Panc1 (cell line): ENCODE measurements at regions not wholly inside any gene's neighbourhood (a gene's known extent, or its start where the extent isn't known, plus 50 kb on each side); places are given as distances from the start of the nearest gene placed in this dataset.

Experiments
- ATAC-seq: fragments of 200-7000 bp; cut with Tn5 transposase; 2 replicates; pipeline ENCODE4 v1.9.1; 2020; ENCODE audit warnings: mild to moderate bottlenecking, moderate library complexity
- BruUV-seq: library from RNA; stranded (reverse); fragments of 400-500 nt; replicated peaks from 2 replicates; lab custom pipeline; 2021; lab: Mats Ljungman, UMichigan
- CTCF ChIA-PET: fragments of 300-600 bp; sonication (Branson Sonifier 250); formaldehyde crosslinking; loops from one replicate; lab custom pipeline; 2022; ENCODE audit warnings: antibody characterized with exemption; lab: Charles Lee
- POLR2A ChIA-PET: fragments of 300-600 bp; sonication (Branson Sonifier 250); formaldehyde crosslinking; loops from one replicate; lab custom pipeline; 2022; ENCODE audit warnings: antibody characterized with exemption; lab: Charles Lee
- DNase-seq: peaks from one replicate; pipeline ENCODE4 v3.0.0-alpha.2; 2010; ENCODE audit warnings: low read depth, low spot score
- H3K27ac ChIP-seq: 2 replicates; pipeline ENCODE4 v1.5.1; 2011; ENCODE audit warnings: mild to moderate bottlenecking, low read length, inconsistent platforms
- H3K27me3 ChIP-seq: fragments of 200-500 bp; sonication (Bioruptor generic); 2 replicates; pipeline ENCODE4 v1.6.0; 2014; ENCODE audit warnings: low read length, inconsistent platforms; ENCODE audit not compliant: control insufficient read depth, insufficient read depth
- H3K36me3 ChIP-seq: fragments of 200-500 bp; sonication (Bioruptor generic); 2 replicates; pipeline ENCODE4 v1.5.1; 2014; ENCODE audit warnings: inconsistent platforms, mild to moderate bottlenecking, low read length, moderate library complexity; ENCODE audit not compliant: control insufficient read depth, insufficient read depth
- H3K4me1 ChIP-seq: 2 replicates; pipeline ENCODE4 v1.5.1; 2011; ENCODE audit warnings: inconsistent platforms, mild to moderate bottlenecking, low read length, moderate library complexity; ENCODE audit not compliant: control insufficient read depth, insufficient read depth
- H3K4me3 ChIP-seq, 2 experiments: 2 replicates each; pipeline ENCODE4 v1.5.1; 2011 to 2012; ENCODE audit warnings: low read depth in 2 of 2, low read length in 2 of 2, mild to moderate bottlenecking in 2 of 2, inconsistent platforms in 1 of 2, moderate library complexity in 1 of 2
- H3K9me3 ChIP-seq: fragments of 200-500 bp; sonication (Bioruptor generic); 2 replicates; pipeline ENCODE4 v1.5.1; 2014; ENCODE audit warnings: low read depth, mild to moderate bottlenecking, inconsistent platforms, low read length, moderate library complexity; ENCODE audit not compliant: control insufficient read depth, insufficient read depth
- POLR2AphosphoS5 ChIP-seq: IDR thresholded peaks from 2 replicates; pipeline ENCODE4 v1.6.1; 2012; ENCODE audit warnings: mild to moderate bottlenecking, low read depth, low read length, moderate library complexity
- REST ChIP-seq, 2 experiments: IDR thresholded peaks; 2 replicates each; pipeline ENCODE4 v1.6.1; 2011 to 2012; ENCODE audit warnings: low read depth in 2 of 2, control low read depth in 1 of 2, low read length in 1 of 2, mild to moderate bottlenecking in 1 of 2, moderate library complexity in 1 of 2; ENCODE audit not compliant: insufficient read depth in 1 of 2
- SIN3A ChIP-seq: IDR thresholded peaks from 2 replicates; pipeline ENCODE4 v1.6.1; 2012; ENCODE audit warnings: low read depth, mild to moderate bottlenecking, low read length, moderate library complexity, borderline replicate concordance; ENCODE audit not compliant: insufficient read depth
- TCF7L2 ChIP-seq: IDR thresholded peaks from 2 replicates; pipeline ENCODE4 v1.6.1; 2011; ENCODE audit warnings: mild to moderate bottlenecking, low read depth, low read length, inconsistent platforms
- in situ Hi-C: cut with HindIII; loops from 2 replicates; pipeline ENCODE4 v1.10.0; 2016; ENCODE audit warnings: low sequenced_read_pairs, low pct_unique_long_range_greater_than_20kb
- intact Hi-C: fragments of 100-400 bp; cut with micrococcal nuclease; formaldehyde crosslinking; loops from one replicate; pipeline ENCODE4 v1.10.0; 2022; ENCODE audit not compliant: unreplicated experiment
- TF ChIP-seq, protein P1 (sequence below): fragments of 450-650 bp; IDR thresholded peaks from 2 replicates; pipeline ENCODE4 v1.5.1; 2017; ENCODE audit warnings: mild to moderate bottlenecking

DNA sequence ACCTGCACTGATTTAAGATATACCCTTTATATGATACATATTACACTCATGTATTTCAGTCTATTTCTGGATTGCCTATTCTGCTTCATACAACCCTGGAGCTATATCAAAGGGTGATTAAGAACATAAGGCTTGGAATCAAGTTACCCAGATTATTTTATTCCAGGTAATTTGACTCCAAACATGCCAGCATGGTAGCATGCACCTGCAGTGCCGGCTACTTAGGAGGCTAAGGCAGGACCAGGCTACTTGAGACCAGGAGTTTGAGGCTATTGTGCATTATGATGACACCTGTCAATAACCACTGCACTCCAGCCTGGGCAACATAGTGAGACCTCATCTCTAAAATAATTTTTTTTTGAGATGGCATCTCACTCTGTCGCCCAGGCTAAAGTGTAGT lies 50.4 kb upstream of the NEO1 start:
- intact Hi-C loops: no loop called here
- peaks cover 6% of the 10 kb centered on the region for H3K27me3 ChIP-seq
- BruUV-seq: no TSS peak

GRCh38 chr15:73000293-73000692 lies 52.0 kb upstream of the NEO1 start:
- ATAC-seq (no peak), DNase-seq (no peak)
- Histone ChIP-seq H3K36me3 (no peaks in the 10 kb centered on the region), H3K4me3 (no peak overlapping the region), H3K27ac (no peak overlapping the region), H3K9me3 (no peaks in the 10 kb centered on the region), H3K27me3 (peaks cover 6% of the 10 kb centered on the region; the same call in 1 of the 2 replicates), H3K4me1 (no peaks in the 10 kb centered on the region)
- BruUV-seq: no TSS peak
- TF ChIP-seq, protein P1, sequence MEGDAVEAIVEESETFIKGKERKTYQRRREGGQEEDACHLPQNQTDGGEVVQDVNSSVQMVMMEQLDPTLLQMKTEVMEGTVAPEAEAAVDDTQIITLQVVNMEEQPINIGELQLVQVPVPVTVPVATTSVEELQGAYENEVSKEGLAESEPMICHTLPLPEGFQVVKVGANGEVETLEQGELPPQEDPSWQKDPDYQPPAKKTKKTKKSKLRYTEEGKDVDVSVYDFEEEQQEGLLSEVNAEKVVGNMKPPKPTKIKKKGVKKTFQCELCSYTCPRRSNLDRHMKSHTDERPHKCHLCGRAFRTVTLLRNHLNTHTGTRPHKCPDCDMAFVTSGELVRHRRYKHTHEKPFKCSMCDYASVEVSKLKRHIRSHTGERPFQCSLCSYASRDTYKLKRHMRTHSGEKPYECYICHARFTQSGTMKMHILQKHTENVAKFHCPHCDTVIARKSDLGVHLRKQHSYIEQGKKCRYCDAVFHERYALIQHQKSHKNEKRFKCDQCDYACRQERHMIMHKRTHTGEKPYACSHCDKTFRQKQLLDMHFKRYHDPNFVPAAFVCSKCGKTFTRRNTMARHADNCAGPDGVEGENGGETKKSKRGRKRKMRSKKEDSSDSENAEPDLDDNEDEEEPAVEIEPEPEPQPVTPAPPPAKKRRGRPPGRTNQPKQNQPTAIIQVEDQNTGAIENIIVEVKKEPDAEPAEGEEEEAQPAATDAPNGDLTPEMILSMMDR: no peak
- ChIA-PET CTCF (interaction anchor here (0.6 kb wide), 1 partner anchor 82 kb away, joined by 5 read pairs; no protein-coding TSS in a partner anchor), POLR2A (no interaction called here)
- intact Hi-C loops: no loop called here
- in situ Hi-C loops: no loop called here

More for the DNA sequence above, 50.4 kb upstream of the NEO1 start:
- H3K36me3 ChIP-seq: no peaks in the 10 kb centered on the region
- no peaks in the 10 kb centered on the region for H3K9me3 ChIP-seq
- H3K4me3 ChIP-seq: no peak overlapping the region
- TF ChIP-seq REST (IDR thresholded peaks at IDR 0.05; ENCODE audit: insufficient read depth in 1 of 2, low read depth in 2 of 2, low read length in 1 of 2): no peak
- no peak for TF ChIP-seq SIN3A
- no peak for TF ChIP-seq TCF7L2
- TF ChIP-seq, protein P1: no peak
- TF ChIP-seq POLR2AphosphoS5: no peak
- no peaks in the 10 kb centered on the region for H3K4me1 ChIP-seq
- ChIA-PET CTCF (no interaction called here), POLR2A (no interaction called here)
- H3K27ac ChIP-seq: no peak overlapping the region
- DNase-seq (no peak), ATAC-seq (no peak)
- in situ Hi-C loops: no loop called here

- H3K27ac ChIP-seq: no peak overlapping the region
- intact Hi-C loops (no loop called here), in situ Hi-C loops (no loop called here)
- ChIA-PET CTCF (no interaction called here), POLR2A (no interaction called here)
- TF ChIP-seq REST (IDR thresholded peaks at IDR 0.05; ENCODE audit: insufficient read depth in 1 of 2, low read depth in 2 of 2, low read length in 1 of 2) (no peak), SIN3A (no peak), TCF7L2 (no peak), POLR2AphosphoS5 (no peak)
- TF ChIP-seq, protein P1: no peak
- no peaks in the 10 kb centered on the region for H3K4me1 ChIP-seq
- BruUV-seq: no TSS peak
- peaks cover 6% of the 10 kb centered on the region; the same call in 1 of the 2 replicates for H3K27me3 ChIP-seq
- DNase-seq (no peak), ATAC-seq (no peak)
- H3K36me3 ChIP-seq: no peaks in the 10 kb centered on the region
- no peaks in the 10 kb centered on the region for H3K9me3 ChIP-seq
- no peak overlapping the region for H3K4me3 ChIP-seq
Observed at GRCh38 chr15:72999586-72999985, 52.7 kb upstream of the NEO1 start.
